ENCODE measurements at regions not wholly inside any gene's neighbourhood (a gene's known extent, or its start where the extent isn't known, plus 50 kb on each side); places are given as distances from the start of the nearest gene placed in this dataset.

DNA sequence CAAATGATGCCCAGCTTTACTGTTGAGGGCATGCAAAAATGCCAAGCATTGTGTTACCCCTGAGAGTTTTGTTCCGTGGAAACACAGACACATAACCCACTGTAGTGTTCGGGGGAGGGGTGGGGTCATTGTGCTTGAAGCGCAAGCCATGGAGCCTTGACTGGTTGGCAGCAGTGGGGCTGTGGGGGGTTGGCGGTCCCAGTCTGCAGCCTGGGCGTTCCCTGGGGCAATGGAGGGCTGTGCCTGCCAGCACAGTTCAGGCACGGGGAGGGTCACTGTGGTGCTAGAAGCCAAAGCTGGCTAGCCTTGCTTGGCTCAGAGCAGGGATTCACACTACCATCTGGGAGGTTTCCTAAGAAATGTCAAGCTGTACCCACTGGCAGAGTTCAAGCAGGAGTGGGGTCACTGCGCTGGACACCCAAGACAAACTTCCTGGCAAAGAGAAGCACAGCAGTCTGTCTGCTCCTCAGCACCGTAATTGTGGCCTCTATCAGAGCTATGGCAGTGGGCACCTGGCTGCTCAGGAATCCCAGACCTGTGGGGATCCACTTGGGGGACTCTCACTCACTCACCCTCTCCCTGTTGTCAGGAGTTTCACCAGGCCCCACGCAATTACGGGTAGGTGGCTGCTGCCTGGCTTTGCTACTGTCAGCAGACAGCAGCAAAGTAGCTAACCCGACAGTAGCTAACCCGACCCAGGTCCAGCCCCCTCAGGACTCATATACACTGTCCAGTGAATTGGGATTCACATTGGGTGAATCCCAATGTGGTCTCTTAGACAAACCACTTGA lies 292.4 kb downstream of the ZWINT start:
- TF ChIP-seq, protein P1, sequence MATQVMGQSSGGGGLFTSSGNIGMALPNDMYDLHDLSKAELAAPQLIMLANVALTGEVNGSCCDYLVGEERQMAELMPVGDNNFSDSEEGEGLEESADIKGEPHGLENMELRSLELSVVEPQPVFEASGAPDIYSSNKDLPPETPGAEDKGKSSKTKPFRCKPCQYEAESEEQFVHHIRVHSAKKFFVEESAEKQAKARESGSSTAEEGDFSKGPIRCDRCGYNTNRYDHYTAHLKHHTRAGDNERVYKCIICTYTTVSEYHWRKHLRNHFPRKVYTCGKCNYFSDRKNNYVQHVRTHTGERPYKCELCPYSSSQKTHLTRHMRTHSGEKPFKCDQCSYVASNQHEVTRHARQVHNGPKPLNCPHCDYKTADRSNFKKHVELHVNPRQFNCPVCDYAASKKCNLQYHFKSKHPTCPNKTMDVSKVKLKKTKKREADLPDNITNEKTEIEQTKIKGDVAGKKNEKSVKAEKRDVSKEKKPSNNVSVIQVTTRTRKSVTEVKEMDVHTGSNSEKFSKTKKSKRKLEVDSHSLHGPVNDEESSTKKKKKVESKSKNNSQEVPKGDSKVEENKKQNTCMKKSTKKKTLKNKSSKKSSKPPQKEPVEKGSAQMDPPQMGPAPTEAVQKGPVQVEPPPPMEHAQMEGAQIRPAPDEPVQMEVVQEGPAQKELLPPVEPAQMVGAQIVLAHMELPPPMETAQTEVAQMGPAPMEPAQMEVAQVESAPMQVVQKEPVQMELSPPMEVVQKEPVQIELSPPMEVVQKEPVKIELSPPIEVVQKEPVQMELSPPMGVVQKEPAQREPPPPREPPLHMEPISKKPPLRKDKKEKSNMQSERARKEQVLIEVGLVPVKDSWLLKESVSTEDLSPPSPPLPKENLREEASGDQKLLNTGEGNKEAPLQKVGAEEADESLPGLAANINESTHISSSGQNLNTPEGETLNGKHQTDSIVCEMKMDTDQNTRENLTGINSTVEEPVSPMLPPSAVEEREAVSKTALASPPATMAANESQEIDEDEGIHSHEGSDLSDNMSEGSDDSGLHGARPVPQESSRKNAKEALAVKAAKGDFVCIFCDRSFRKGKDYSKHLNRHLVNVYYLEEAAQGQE (IDR thresholded peaks at IDR 0.05; ENCODE audit: borderline replicate concordance), result no peak
- TF ChIP-seq, protein P2, sequence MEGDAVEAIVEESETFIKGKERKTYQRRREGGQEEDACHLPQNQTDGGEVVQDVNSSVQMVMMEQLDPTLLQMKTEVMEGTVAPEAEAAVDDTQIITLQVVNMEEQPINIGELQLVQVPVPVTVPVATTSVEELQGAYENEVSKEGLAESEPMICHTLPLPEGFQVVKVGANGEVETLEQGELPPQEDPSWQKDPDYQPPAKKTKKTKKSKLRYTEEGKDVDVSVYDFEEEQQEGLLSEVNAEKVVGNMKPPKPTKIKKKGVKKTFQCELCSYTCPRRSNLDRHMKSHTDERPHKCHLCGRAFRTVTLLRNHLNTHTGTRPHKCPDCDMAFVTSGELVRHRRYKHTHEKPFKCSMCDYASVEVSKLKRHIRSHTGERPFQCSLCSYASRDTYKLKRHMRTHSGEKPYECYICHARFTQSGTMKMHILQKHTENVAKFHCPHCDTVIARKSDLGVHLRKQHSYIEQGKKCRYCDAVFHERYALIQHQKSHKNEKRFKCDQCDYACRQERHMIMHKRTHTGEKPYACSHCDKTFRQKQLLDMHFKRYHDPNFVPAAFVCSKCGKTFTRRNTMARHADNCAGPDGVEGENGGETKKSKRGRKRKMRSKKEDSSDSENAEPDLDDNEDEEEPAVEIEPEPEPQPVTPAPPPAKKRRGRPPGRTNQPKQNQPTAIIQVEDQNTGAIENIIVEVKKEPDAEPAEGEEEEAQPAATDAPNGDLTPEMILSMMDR (IDR thresholded peaks at IDR 0.05; ENCODE audit: poor library complexity, severe bottlenecking), result no peak
- TF ChIP-seq RAD21 (conservative IDR thresholded peaks at IDR 0.05), result no peak
- no peak for TF ChIP-seq EP300 (conservative IDR thresholded peaks at IDR 0.05; ENCODE audit: poor library complexity, severe bottlenecking)
- TF ChIP-seq EZH2 (IDR thresholded peaks at IDR 0.05; ENCODE audit: borderline replicate concordance, insufficient read depth, low read length, poor library complexity, severe bottlenecking), result no peak
- no peak for TF ChIP-seq POLR2AphosphoS5 (IDR thresholded peaks at IDR 0.05)

All from neural cell (in vitro differentiated cells).